Neuron (in vitro differentiated cells): ENCODE measurements at regions not wholly inside any gene's neighbourhood (a gene's known extent, or its start where the extent isn't known, plus 50 kb on each side); places are given as distances from the start of the nearest gene placed in this dataset.

Experiments used
- H2AFZ ChIP-seq: one replicate; pipeline ENCODE4 v1.6.1; 2013; ENCODE audit warnings: low read depth, mild to moderate bottlenecking, inconsistent platforms, low read length, moderate library complexity
- H3K27me3 ChIP-seq: one replicate; pipeline ENCODE4 v1.6.1; 2013; ENCODE audit warnings: low read length; ENCODE audit not compliant: insufficient read depth
- H3K36me3 ChIP-seq: one replicate; pipeline ENCODE4 v1.6.1; 2013; ENCODE audit warnings: low read length; ENCODE audit not compliant: insufficient read depth
- H3K4me1 ChIP-seq: one replicate; pipeline ENCODE4 v1.6.1; 2013; ENCODE audit warnings: low read length; ENCODE audit not compliant: insufficient read depth
- H3K4me3 ChIP-seq: 2 replicates; pipeline ENCODE4 v1.5.1; 2013; ENCODE audit warnings: mild to moderate bottlenecking, low read length, moderate library complexity
- H3K9me3 ChIP-seq: one replicate; pipeline ENCODE4 v1.6.1; 2013; ENCODE audit warnings: low read length

DNA sequence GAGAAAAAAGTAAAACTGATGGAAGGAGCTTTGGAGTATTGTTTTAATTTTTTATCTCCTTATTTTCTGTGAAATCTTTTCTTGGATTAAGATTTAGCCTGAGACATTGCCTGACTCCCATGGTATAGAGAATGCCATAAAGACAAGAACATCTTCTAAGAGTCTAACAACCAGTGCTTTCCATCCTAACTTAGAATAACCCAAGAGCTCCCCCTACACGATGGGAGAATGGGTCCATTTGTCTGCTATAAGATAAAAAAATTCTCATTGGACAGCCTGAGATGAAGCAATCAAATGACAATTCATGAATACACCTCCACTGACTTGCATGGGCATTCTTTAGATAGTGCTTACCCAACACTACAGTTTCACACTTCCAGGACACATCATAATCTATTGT is 478.1 kb downstream of the TTLL7 start:
- Histone ChIP-seq H3K27me3 (no peaks in the 10 kb centered on the region), H3K9me3 (no peaks in the 10 kb centered on the region), H3K4me1 (peaks cover 9% of the 10 kb centered on the region), H3K4me3 (no peak overlapping the region), H3K36me3 (no peaks in the 10 kb centered on the region), H2AFZ (no peak overlapping the region)

DNA sequence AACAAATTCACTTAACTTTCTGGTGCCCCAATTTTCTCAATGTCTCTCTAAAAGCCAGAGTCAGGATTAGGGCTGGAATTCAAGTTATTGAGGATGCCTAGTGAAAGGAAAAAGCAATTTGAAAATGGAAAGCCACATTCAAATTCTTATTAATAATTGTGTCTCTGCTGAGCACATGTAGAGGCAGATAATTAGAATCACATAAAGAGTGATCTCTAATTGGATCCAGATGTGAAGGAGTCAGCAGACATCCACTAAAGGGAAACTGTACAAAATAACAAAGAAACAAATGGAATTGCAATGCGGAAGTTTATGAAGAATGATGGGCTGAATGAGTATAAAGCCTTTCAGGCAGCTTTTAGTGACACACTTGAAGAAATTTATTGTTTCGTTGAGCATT is 482.6 kb downstream of the TTLL7 start:
- Histone ChIP-seq H3K27me3 (no peaks in the 10 kb centered on the region), H2AFZ (no peak overlapping the region), H3K4me3 (no peak overlapping the region), H3K4me1 (peaks cover 9% of the 10 kb centered on the region), H3K36me3 (no peaks in the 10 kb centered on the region), H3K9me3 (no peaks in the 10 kb centered on the region)

GRCh38 chr1:83515578-83516154 is 483.3 kb downstream of the TTLL7 start:
- H2AFZ ChIP-seq, result no peak overlapping the region
- H3K4me3 ChIP-seq, result no peak overlapping the region

GRCh38 chr1:83512373-83513193 is 486.3 kb downstream of the TTLL7 start:
- no peak overlapping the region for H3K4me3 ChIP-seq
- no peaks in the 10 kb centered on the region for H3K27me3 ChIP-seq
- H2AFZ ChIP-seq, result no peak overlapping the region
- no peaks in the 10 kb centered on the region for H3K36me3 ChIP-seq
- no peaks in the 10 kb centered on the region for H3K9me3 ChIP-seq
- H3K4me1 ChIP-seq, result peaks cover under 1% of the 10 kb centered on the region

More at GRCh38 chr1:83515578-83516154, 483.3 kb downstream of the TTLL7 start:
- no peaks in the 10 kb centered on the region for H3K27me3 ChIP-seq
- no peaks in the 10 kb centered on the region for H3K9me3 ChIP-seq
- no peaks in the 10 kb centered on the region for H3K36me3 ChIP-seq
- H3K4me1 ChIP-seq, result peaks cover 9% of the 10 kb centered on the region

GRCh38 chr1:83511146-83511726 is 487.7 kb downstream of the TTLL7 start:
- no peaks in the 10 kb centered on the region for H3K27me3 ChIP-seq
- no peak overlapping the region for H3K4me3 ChIP-seq
- no peaks in the 10 kb centered on the region for H3K36me3 ChIP-seq
- no peaks in the 10 kb centered on the region for H3K4me1 ChIP-seq
- no peak overlapping the region for H2AFZ ChIP-seq
- H3K9me3 ChIP-seq, result no peaks in the 10 kb centered on the region

GRCh38 chr1:83509301-83509781 is 489.6 kb downstream of the TTLL7 start:
- H3K4me1 ChIP-seq, result no peaks in the 10 kb centered on the region
- no peaks in the 10 kb centered on the region for H3K9me3 ChIP-seq
- no peak overlapping the region for H3K4me3 ChIP-seq
- H2AFZ ChIP-seq, result no peak overlapping the region
- H3K27me3 ChIP-seq, result no peaks in the 10 kb centered on the region
- H3K36me3 ChIP-seq, result no peaks in the 10 kb centered on the region

GRCh38 chr1:83508485-83509151 is 490.3 kb downstream of the TTLL7 start:
- no peak overlapping the region for H3K4me3 ChIP-seq
- no peaks in the 10 kb centered on the region for H3K4me1 ChIP-seq
- no peaks in the 10 kb centered on the region for H3K27me3 ChIP-seq
- H3K9me3 ChIP-seq, result no peaks in the 10 kb centered on the region
- no peaks in the 10 kb centered on the region for H3K36me3 ChIP-seq
- peak overlapping the region; percentile 26 for H2AFZ ChIP-seq

DNA sequence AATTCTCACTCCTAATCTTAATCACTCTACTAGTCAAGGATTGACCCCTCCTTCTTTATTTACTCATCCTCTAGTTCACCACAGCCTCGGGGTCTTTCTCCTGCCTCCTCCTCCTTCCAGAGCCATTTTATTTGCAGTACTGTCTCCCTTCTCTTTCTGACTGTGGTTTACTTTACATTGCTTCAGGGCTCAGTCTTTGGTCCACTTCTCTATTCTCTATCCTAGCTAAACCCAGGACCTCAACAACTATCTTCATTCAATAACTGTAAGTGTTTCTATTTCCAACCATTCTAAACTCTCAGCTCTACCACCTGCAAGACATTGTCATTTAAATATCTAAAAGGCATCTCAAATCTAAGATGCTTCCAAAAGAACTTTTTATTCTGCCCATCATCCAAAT is 493.8 kb downstream of the TTLL7 start:
- Histone ChIP-seq H3K9me3 (no peaks in the 10 kb centered on the region), H3K27me3 (no peaks in the 10 kb centered on the region), H2AFZ (no peak overlapping the region), H3K4me3 (no peak overlapping the region), H3K4me1 (no peaks in the 10 kb centered on the region), H3K36me3 (no peaks in the 10 kb centered on the region)

DNA sequence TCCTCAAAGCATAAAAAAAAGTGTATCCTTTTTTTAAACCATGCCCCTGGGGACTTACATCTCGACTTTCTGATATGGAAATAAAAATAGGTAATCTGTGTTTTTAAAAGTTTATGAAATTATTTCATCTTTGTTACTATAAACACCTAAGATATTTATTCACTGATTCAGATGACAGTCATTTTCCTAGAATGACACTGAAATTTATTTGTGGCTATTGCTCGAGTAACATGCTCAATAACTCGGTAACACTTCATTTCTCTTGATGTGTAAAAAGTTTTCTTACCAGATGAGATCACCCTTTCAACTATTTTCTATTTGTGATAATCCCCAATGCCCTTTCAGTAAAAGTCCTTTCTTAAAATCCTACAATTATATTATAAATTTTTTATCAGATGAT is 495.8 kb downstream of the TTLL7 start:
- H3K4me1 ChIP-seq, result no peaks in the 10 kb centered on the region
- no peaks in the 10 kb centered on the region for H3K36me3 ChIP-seq
- H3K27me3 ChIP-seq, result no peaks in the 10 kb centered on the region
- H2AFZ ChIP-seq, result no peak overlapping the region
- no peaks in the 10 kb centered on the region for H3K9me3 ChIP-seq
- no peak overlapping the region for H3K4me3 ChIP-seq

- H3K27me3 ChIP-seq, result no peaks in the 10 kb centered on the region
- no peaks in the 10 kb centered on the region for H3K36me3 ChIP-seq
- no peak overlapping the region for H2AFZ ChIP-seq
- no peak overlapping the region for H3K4me3 ChIP-seq
- H3K4me1 ChIP-seq, result no peaks in the 10 kb centered on the region
- no peaks in the 10 kb centered on the region for H3K9me3 ChIP-seq
These were observed 497.8 kb downstream of the TTLL7 start for GRCh38 chr1:83500987-83501591.

DNA sequence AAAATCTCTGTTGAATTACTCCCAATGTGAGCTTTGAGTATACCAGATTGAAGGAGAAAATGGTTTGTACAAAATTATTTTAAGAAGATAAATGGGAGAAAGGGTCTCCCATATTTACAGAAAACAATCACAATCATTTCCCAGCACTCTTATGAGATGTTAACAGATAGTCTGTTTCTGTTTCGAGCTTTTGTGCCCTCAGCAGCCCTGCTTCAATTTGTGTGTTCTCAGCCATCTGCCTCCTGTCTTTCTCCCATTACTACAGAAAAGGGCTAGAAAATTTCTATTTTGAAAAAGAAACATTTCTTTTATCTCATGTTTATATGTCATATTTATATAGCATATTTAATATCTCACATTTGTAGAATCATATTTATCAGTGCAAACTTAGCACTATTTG is 498.4 kb downstream of the TTLL7 start:
- no peak overlapping the region for H3K4me3 ChIP-seq
- H3K4me1 ChIP-seq, result no peaks in the 10 kb centered on the region
- H3K27me3 ChIP-seq, result no peaks in the 10 kb centered on the region
- no peaks in the 10 kb centered on the region for H3K36me3 ChIP-seq
- H2AFZ ChIP-seq, result no peak overlapping the region
- H3K9me3 ChIP-seq, result no peaks in the 10 kb centered on the region

DNA sequence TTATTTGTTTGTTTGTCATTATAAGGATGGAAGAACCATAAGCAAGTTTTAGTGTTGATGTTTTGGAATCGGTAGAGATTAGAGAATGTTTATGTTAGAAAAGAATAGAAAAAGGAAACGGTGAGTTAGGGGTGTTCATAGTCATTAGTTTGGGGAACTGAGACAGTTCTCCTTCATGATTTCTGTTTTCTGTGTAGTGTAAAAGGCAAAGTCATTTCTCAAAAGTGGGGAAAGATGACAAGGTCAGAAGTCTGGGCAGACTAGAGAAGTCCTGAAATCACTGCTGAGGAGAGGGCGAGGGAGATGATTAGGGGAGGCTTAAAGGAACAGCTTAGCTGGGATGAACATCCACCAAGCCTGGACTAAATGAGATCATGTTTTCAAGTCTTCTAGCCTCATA is 498.9 kb downstream of the TTLL7 start:
- H2AFZ ChIP-seq, result no peak overlapping the region
- no peaks in the 10 kb centered on the region for H3K4me1 ChIP-seq
- no peaks in the 10 kb centered on the region for H3K9me3 ChIP-seq
- no peak overlapping the region for H3K4me3 ChIP-seq
- no peaks in the 10 kb centered on the region for H3K36me3 ChIP-seq
- no peaks in the 10 kb centered on the region for H3K27me3 ChIP-seq

GRCh38 chr1:83497563-83497962 is 501.4 kb downstream of the TTLL7 start:
- no peaks in the 10 kb centered on the region for H3K27me3 ChIP-seq
- no peak overlapping the region for H2AFZ ChIP-seq
- H3K4me1 ChIP-seq, result no peaks in the 10 kb centered on the region
- no peaks in the 10 kb centered on the region for H3K36me3 ChIP-seq
- H3K9me3 ChIP-seq, result no peaks in the 10 kb centered on the region
- H3K4me3 ChIP-seq, result no peak overlapping the region
